WTC11 (cell line): ENCODE measurements at regions not wholly inside any gene's neighbourhood (a gene's known extent, or its start where the extent isn't known, plus 50 kb on each side); places are given as distances from the start of the nearest gene placed in this dataset.
A peak's percentile ranks its signal among the peaks of the same experiment; 100 is the strongest.

ENCODE experiments used
- ATAC-seq: fragments of 200-7000 bp; cut with Tn5 transposase; 2 replicates; pipeline ENCODE4 v1.10.0; 2021; ENCODE audit warnings: mild to moderate bottlenecking, moderate library complexity
- CTCF ChIA-PET: fragments of 300-600 bp; sonication (Branson Sonifier 250); formaldehyde crosslinking; loops from one replicate; lab custom pipeline; 2021; ENCODE audit warnings: antibody characterized with exemption; lab: Charles Lee
- POLR2A ChIA-PET: fragments of 350-600 bp; sonication (Branson Sonifier 250); formaldehyde crosslinking; loops from one replicate; lab custom pipeline; 2021; ENCODE audit warnings: antibody characterized with exemption; lab: Charles Lee
- DNase-seq: peaks from one replicate; pipeline ENCODE4 v3.0.0; 2021; ENCODE audit warnings: low spot score
- H3K27ac Mint-ChIP-seq: 2 replicates; pipeline ENCODE4 v1.8.0; 2021; ENCODE audit warnings: mixed read lengths
- H3K27me3 Mint-ChIP-seq: 2 replicates; pipeline ENCODE4 v1.8.0; 2021; ENCODE audit warnings: low read depth, mild to moderate bottlenecking, moderate library complexity, mixed read lengths
- H3K36me3 Mint-ChIP-seq: 2 replicates; pipeline ENCODE4 v1.8.0; 2021; ENCODE audit warnings: mixed read lengths
- H3K4me1 Mint-ChIP-seq: 2 replicates; pipeline ENCODE4 v1.8.0; 2022; ENCODE audit warnings: mixed read lengths
- H3K4me3 Mint-ChIP-seq: 2 replicates; pipeline ENCODE4 v1.8.0; 2021; ENCODE audit warnings: mild to moderate bottlenecking, moderate library complexity, mixed read lengths
- H3K9me3 Mint-ChIP-seq: 2 replicates; pipeline ENCODE4 v1.8.0; 2021; ENCODE audit warnings: mixed read lengths
- ELF4 ChIP-seq: sonication (generic); formaldehyde crosslinking; IDR thresholded peaks from 2 replicates; pipeline ENCODE4 v1.8.1; 2022; ENCODE audit warnings: low read depth, mild to moderate bottlenecking, moderate library complexity, missing genetic modification reagents
- ESRRA ChIP-seq: sonication (generic); formaldehyde crosslinking; IDR thresholded peaks from 2 replicates; pipeline ENCODE4 v1.8.1; 2022; ENCODE audit warnings: mild to moderate bottlenecking, missing genetic modification reagents, borderline replicate concordance
- GRHL2 ChIP-seq: fragments of 250-450 bp; sonication (Bioruptor Pico); IDR thresholded peaks from 2 replicates; pipeline ENCODE4 v1.8.0; 2022; ENCODE audit warnings: mild to moderate bottlenecking, moderate library complexity; ENCODE audit not compliant: insufficient replicate concordance, severe bottlenecking
- GTF2I ChIP-seq: fragments of 250-450 bp; sonication (Bioruptor Pico); conservative IDR thresholded peaks from 2 replicates; pipeline ENCODE4 v1.4.0; 2021; ENCODE audit warnings: mild to moderate bottlenecking
- HMGA2 ChIP-seq: fragments of 250-450 bp; sonication (Bioruptor Pico); IDR thresholded peaks from 2 replicates; pipeline ENCODE4 v1.4.0; 2021; ENCODE audit warnings: mild to moderate bottlenecking, moderate library complexity
- MXD4 ChIP-seq: fragments of 250-450 bp; sonication (Bioruptor Pico); IDR thresholded peaks from 2 replicates; pipeline ENCODE4 v1.8.0; 2021; ENCODE audit warnings: mild to moderate bottlenecking, moderate library complexity, borderline replicate concordance
- NR2C2 ChIP-seq: sonication (generic); formaldehyde crosslinking; IDR thresholded peaks from 2 replicates; pipeline ENCODE4 v1.8.0; 2022; ENCODE audit warnings: mild to moderate bottlenecking, missing genetic modification reagents
- OVOL2 ChIP-seq: fragments of 250-450 bp; sonication (Bioruptor Pico); IDR thresholded peaks from 2 replicates; pipeline ENCODE4 v1.9.0; 2021; ENCODE audit warnings: mild to moderate bottlenecking, borderline replicate concordance
- PRRX2 ChIP-seq: fragments of 250-450 bp; sonication (Bioruptor Pico); IDR thresholded peaks from 2 replicates; pipeline ENCODE4 v1.8.0; 2021; ENCODE audit warnings: mild to moderate bottlenecking
- SMAD4 ChIP-seq: sonication (generic); formaldehyde crosslinking; IDR thresholded peaks from 2 replicates; pipeline ENCODE4 v1.8.0; 2022; ENCODE audit warnings: mild to moderate bottlenecking, missing genetic modification reagents
- TCF7 ChIP-seq: sonication (generic); formaldehyde crosslinking; IDR thresholded peaks from 2 replicates; pipeline ENCODE4 v1.8.0; 2022; ENCODE audit warnings: mild to moderate bottlenecking, low read depth, missing genetic modification reagents, moderate library complexity
- TEAD1 ChIP-seq: sonication (generic); formaldehyde crosslinking; IDR thresholded peaks from 2 replicates; pipeline ENCODE4 v1.8.0; 2022; ENCODE audit warnings: mild to moderate bottlenecking, missing genetic modification reagents
- ZNF138 ChIP-seq: sonication (generic); formaldehyde crosslinking; conservative IDR thresholded peaks from 2 replicates; pipeline ENCODE4 v1.8.1; 2022; ENCODE audit warnings: mild to moderate bottlenecking, moderate library complexity, missing genetic modification reagents
- ZNF396 ChIP-seq: fragments of 250-450 bp; sonication (Bioruptor Pico); IDR thresholded peaks from 2 replicates; pipeline ENCODE4 v1.8.0; 2021; ENCODE audit warnings: mild to moderate bottlenecking, moderate library complexity, borderline replicate concordance
- ZNF416 ChIP-seq: fragments of 250-450 bp; sonication (Bioruptor Pico); IDR thresholded peaks from 2 replicates; pipeline ENCODE4 v1.9.0; 2021; ENCODE audit warnings: mild to moderate bottlenecking, inconsistent platforms
- ZNF423 ChIP-seq: fragments of 250-450 bp; sonication (Bioruptor Pico); IDR thresholded peaks from 2 replicates; pipeline ENCODE4 v2.1.2; 2022; ENCODE audit warnings: mild to moderate bottlenecking, moderate library complexity
- TF ChIP-seq, protein P1 (sequence below): sonication (generic); formaldehyde crosslinking; IDR thresholded peaks from 2 replicates; pipeline ENCODE4 v1.8.1; 2023; ENCODE audit warnings: mild to moderate bottlenecking, missing genetic modification reagents
- TF ChIP-seq, protein P2 (sequence below): sonication (generic); formaldehyde crosslinking; IDR thresholded peaks from 2 replicates; pipeline ENCODE4 v1.8.0; 2022; ENCODE audit warnings: mild to moderate bottlenecking, missing genetic modification reagents
- TF ChIP-seq, protein P3 (sequence below): sonication (generic); formaldehyde crosslinking; IDR thresholded peaks from 2 replicates; pipeline ENCODE4 v1.8.0; 2023; ENCODE audit warnings: missing genetic modification reagents, mild to moderate bottlenecking, borderline replicate concordance
- TF ChIP-seq, protein P4 (sequence below): sonication (generic); formaldehyde crosslinking; IDR thresholded peaks from 2 replicates; pipeline ENCODE4 v1.8.1; 2022; ENCODE audit warnings: missing genetic modification reagents, borderline replicate concordance

DNA sequence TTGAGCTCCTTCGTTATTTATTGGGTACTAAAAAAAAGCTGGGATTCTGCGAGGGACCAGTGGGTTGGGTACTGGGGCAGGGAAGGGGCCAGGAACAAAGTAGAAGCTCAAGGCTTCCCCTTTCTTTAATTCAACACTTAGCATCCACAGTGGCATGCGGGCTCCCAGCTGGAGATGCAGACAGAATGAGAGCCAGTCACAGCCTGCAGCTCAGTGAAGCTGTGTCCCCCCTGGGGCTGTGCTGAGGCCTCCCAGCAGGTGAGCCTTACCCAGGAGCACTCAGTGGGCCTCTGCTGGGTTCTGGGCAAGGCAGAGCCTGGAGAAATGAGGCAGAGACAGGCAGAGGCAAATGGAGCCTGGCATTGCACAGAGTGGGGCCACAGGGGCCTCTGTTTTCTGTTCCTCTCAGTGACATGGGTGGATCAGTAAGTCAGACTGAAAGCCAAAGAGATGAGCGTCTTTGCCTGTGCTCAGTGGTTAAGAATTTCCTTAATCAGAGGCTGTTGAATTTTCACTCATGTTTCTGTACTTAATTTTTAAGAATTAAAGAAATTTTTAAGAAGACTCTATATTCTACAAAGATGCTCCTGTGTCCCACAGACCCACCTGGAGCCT is 181.4 kb upstream of the RBPJ start:
- Mint-ChIP-seq H3K9me3 (peaks cover 14% of the 10 kb centered on the region), H3K27me3 (no peaks in the 10 kb centered on the region), H3K36me3 (no peaks in the 10 kb centered on the region), H3K27ac (no peak overlapping the region), H3K4me3 (no peak overlapping the region), H3K4me1 (peaks cover 17% of the 10 kb centered on the region)
- POLR2A ChIA-PET: no interaction called here
- TF ChIP-seq ZNF138: no peak
- no peak for TF ChIP-seq OVOL2 (CRISPR knock-in tag)
- no peak for TF ChIP-seq HMGA2 (CRISPR knock-in tag)
- TF ChIP-seq MXD4: no peak
- TF ChIP-seq, protein P1, sequence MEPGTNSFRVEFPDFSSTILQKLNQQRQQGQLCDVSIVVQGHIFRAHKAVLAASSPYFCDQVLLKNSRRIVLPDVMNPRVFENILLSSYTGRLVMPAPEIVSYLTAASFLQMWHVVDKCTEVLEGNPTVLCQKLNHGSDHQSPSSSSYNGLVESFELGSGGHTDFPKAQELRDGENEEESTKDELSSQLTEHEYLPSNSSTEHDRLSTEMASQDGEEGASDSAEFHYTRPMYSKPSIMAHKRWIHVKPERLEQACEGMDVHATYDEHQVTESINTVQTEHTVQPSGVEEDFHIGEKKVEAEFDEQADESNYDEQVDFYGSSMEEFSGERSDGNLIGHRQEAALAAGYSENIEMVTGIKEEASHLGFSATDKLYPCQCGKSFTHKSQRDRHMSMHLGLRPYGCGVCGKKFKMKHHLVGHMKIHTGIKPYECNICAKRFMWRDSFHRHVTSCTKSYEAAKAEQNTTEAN (CRISPR knock-in tag): no peak
- no peak for TF ChIP-seq NR2C2 (CRISPR knock-in tag)
- TF ChIP-seq, protein P2, sequence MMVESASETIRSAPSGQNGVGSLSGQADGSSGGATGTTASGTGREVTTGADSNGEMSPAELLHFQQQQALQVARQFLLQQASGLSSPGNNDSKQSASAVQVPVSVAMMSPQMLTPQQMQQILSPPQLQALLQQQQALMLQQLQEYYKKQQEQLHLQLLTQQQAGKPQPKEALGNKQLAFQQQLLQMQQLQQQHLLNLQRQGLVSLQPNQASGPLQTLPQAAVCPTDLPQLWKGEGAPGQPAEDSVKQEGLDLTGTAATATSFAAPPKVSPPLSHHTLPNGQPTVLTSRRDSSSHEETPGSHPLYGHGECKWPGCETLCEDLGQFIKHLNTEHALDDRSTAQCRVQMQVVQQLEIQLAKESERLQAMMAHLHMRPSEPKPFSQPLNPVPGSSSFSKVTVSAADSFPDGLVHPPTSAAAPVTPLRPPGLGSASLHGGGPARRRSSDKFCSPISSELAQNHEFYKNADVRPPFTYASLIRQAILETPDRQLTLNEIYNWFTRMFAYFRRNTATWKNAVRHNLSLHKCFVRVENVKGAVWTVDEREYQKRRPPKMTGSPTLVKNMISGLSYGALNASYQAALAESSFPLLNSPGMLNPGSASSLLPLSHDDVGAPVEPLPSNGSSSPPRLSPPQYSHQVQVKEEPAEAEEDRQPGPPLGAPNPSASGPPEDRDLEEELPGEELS (CRISPR knock-in tag): no peak
- no peak for TF ChIP-seq ESRRA (CRISPR knock-in tag)
- peak; percentile 94 for TF ChIP-seq ZNF423
- TF ChIP-seq PRRX2 (CRISPR knock-in tag): no peak
- 0 out of 2 replicates have a peak, but pooled peaks have one; percentile 20 for TF ChIP-seq TEAD1 (CRISPR knock-in tag)
- TF ChIP-seq, protein P3, sequence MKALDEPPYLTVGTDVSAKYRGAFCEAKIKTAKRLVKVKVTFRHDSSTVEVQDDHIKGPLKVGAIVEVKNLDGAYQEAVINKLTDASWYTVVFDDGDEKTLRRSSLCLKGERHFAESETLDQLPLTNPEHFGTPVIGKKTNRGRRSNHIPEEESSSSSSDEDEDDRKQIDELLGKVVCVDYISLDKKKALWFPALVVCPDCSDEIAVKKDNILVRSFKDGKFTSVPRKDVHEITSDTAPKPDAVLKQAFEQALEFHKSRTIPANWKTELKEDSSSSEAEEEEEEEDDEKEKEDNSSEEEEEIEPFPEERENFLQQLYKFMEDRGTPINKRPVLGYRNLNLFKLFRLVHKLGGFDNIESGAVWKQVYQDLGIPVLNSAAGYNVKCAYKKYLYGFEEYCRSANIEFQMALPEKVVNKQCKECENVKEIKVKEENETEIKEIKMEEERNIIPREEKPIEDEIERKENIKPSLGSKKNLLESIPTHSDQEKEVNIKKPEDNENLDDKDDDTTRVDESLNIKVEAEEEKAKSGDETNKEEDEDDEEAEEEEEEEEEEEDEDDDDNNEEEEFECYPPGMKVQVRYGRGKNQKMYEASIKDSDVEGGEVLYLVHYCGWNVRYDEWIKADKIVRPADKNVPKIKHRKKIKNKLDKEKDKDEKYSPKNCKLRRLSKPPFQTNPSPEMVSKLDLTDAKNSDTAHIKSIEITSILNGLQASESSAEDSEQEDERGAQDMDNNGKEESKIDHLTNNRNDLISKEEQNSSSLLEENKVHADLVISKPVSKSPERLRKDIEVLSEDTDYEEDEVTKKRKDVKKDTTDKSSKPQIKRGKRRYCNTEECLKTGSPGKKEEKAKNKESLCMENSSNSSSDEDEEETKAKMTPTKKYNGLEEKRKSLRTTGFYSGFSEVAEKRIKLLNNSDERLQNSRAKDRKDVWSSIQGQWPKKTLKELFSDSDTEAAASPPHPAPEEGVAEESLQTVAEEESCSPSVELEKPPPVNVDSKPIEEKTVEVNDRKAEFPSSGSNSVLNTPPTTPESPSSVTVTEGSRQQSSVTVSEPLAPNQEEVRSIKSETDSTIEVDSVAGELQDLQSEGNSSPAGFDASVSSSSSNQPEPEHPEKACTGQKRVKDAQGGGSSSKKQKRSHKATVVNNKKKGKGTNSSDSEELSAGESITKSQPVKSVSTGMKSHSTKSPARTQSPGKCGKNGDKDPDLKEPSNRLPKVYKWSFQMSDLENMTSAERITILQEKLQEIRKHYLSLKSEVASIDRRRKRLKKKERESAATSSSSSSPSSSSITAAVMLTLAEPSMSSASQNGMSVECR: no peak
- CTCF ChIA-PET: interaction anchor here (0.7 to 1.6 kb wide), 4 partner anchors 22 to 146 kb away, joined by 3 to 5 read pairs (median 4); no protein-coding TSS in a partner anchor
- DNase-seq (peak; percentile 13), ATAC-seq (peak; percentile 46)

DNA sequence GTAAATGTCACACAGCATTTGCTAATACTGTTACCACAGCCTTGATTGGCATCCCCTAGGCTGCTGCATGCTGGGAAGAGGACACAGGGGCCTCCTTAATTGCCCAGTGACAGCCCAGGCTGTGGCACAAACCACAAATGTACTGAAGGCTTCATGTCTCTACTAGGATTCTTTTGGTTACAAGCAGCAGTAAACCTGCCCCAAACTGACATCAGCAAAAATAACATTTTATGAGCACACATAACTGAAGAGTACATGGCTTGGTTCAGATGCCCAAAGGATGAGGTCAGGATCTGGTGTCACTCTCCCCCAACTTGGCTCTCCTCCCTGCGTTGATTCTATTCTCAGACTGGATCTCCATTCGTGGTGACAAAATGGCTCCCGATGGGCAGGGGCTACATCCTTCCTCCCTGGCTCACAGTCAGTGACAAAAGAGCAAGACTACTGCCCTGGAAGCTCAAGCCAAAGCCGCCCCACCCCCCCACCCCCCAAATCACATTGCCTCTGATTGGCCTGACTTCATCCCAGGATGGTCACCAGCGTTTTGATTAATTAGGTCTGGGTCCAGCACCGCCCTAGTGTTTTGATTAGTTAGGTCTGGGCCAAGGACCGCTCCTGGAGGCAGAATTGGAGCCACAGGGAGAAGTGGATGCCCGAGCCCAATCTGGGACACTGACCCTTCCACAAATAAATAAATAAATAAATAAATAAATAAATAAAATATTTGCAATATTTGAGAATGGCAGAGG is 180.5 kb upstream of the RBPJ start:
- H3K27me3 Mint-ChIP-seq: no peaks in the 10 kb centered on the region
- no peak overlapping the region for H3K4me3 Mint-ChIP-seq
- H3K9me3 Mint-ChIP-seq: peaks cover 10% of the 10 kb centered on the region
- ChIA-PET POLR2A (no interaction called here), CTCF (no interaction called here)
- DNase-seq: no peak
- peaks cover 17% of the 10 kb centered on the region for H3K4me1 Mint-ChIP-seq
- no peaks in the 10 kb centered on the region for H3K36me3 Mint-ChIP-seq
- ATAC-seq: no peak
- TF ChIP-seq ZNF396 (CRISPR knock-in tag) (no peak), ZNF416 (CRISPR knock-in tag) (no peak), GTF2I (CRISPR knock-in tag) (no peak), TCF7 (no peak), GRHL2 (no peak), ELF4 (CRISPR knock-in tag) (no peak), SMAD4 (CRISPR knock-in tag) (no peak)
- TF ChIP-seq, protein P4, sequence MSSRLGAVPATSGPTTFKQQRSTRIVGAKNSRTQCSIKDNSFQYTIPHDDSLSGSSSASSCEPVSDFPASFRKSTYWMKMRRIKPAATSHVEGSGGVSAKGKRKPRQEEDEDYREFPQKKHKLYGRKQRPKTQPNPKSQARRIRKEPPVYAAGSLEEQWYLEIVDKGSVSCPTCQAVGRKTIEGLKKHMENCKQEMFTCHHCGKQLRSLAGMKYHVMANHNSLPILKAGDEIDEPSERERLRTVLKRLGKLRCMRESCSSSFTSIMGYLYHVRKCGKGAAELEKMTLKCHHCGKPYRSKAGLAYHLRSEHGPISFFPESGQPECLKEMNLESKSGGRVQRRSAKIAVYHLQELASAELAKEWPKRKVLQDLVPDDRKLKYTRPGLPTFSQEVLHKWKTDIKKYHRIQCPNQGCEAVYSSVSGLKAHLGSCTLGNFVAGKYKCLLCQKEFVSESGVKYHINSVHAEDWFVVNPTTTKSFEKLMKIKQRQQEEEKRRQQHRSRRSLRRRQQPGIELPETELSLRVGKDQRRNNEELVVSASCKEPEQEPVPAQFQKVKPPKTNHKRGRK (CRISPR knock-in tag): no peak
- H3K27ac Mint-ChIP-seq: no peak overlapping the region
